ENCODE measurements at regions not wholly inside any gene's neighbourhood (a gene's known extent, or its start where the extent isn't known, plus 50 kb on each side); places are given as distances from the start of the nearest gene placed in this dataset.
"Not testable (repeated sequence)": the region's sequence is repeated elsewhere in the genome, so short reads cannot be mapped to it uniquely, and the experiment has no call there.

DNA sequence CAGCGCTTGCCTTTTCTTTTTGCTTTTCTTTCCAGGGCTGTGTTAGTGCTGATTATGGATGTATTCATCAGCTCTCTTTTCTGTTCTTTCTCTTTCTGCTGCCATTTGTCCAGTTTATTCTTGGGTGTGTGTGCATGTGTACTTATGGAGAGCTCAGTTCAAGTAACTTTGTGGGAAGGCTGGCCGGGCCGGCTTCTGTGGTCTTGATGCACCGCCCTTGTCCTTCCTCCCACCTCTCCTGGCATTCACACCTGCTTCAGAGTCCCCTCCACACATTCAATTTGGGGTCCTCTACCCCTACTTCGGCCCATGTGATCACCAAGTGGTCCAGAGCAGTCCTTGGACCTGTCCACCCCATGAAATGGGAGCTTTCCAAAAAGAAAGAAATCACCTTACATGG, 202.7 kb downstream of the BCL2L11 start:
- TF ChIP-seq CTCF (conservative IDR thresholded peaks at IDR 0.05; ENCODE audit: low read depth, low read length); EZH2phosphoT487 (IDR thresholded peaks at IDR 0.05; ENCODE audit: borderline replicate concordance, low read length): not testable (repeated sequence)

Measured in PC-3 (cell line).